ENCODE measurements at regions not wholly inside any gene's neighbourhood (a gene's known extent, or its start where the extent isn't known, plus 50 kb on each side); places are given as distances from the start of the nearest gene placed in this dataset.
"Not testable (repeated sequence)": the region's sequence is repeated elsewhere in the genome, so short reads cannot be mapped to it uniquely, and the experiment has no call there.

- WGBS, 2 donors = 90 to 95% methylated on average over 3 of the region's 3 CpGs
- TF ChIP-seq POLR2A (IDR thresholded peaks at IDR 0.05) = no peak
- TF ChIP-seq, protein P1, sequence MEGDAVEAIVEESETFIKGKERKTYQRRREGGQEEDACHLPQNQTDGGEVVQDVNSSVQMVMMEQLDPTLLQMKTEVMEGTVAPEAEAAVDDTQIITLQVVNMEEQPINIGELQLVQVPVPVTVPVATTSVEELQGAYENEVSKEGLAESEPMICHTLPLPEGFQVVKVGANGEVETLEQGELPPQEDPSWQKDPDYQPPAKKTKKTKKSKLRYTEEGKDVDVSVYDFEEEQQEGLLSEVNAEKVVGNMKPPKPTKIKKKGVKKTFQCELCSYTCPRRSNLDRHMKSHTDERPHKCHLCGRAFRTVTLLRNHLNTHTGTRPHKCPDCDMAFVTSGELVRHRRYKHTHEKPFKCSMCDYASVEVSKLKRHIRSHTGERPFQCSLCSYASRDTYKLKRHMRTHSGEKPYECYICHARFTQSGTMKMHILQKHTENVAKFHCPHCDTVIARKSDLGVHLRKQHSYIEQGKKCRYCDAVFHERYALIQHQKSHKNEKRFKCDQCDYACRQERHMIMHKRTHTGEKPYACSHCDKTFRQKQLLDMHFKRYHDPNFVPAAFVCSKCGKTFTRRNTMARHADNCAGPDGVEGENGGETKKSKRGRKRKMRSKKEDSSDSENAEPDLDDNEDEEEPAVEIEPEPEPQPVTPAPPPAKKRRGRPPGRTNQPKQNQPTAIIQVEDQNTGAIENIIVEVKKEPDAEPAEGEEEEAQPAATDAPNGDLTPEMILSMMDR (IDR thresholded peaks at IDR 0.05) = no peak
- no peak for DNase-seq
- Histone ChIP-seq H3K36me3 (no peaks in the 10 kb centered on the region), H3K27ac (no peak overlapping the region), H3K4me3 (no peak overlapping the region), H3K9me3 (no peaks in the 10 kb centered on the region), H3K4me1 (no peaks in the 10 kb centered on the region), H3K27me3 (no peaks in the 10 kb centered on the region)
- intact Hi-C loops (cut with DNase I) = no loop called here
Measured at GRCh38 chr1:99504287-99504686, 141.6 kb upstream of the PALMD start.

DNA sequence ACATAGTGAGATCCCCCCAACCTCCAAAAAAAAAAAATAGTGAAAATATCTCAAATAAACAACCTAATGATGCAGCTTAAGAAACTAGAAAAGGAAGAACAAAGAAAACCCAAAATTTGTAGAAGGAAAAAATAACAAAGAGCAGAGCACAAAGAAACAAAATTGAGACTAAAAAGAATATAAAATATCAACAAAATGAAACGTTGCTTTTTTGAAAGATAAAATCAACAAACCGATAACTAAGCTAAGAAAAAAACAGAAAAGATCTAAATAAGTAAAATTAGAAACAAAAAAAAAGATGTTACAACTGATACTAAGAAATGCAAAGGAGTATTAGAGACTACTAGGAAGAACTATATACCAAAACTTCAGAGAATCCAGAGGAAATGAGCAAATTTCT is 139.3 kb upstream of the PALMD start:
- Histone ChIP-seq H3K9me3 (no peaks in the 10 kb centered on the region), H3K4me3 (no peak overlapping the region), H3K36me3 (no peaks in the 10 kb centered on the region), H3K4me1 (no peaks in the 10 kb centered on the region), H3K27me3 (no peaks in the 10 kb centered on the region), H3K27ac (no peak overlapping the region)
- intact Hi-C loops (cut with DNase I) = no loop called here
- TF ChIP-seq, protein P1 (IDR thresholded peaks at IDR 0.05) = no peak
- no peak for TF ChIP-seq POLR2A (IDR thresholded peaks at IDR 0.05)
- 59 to 68% methylated on average over 2 of the region's 2 CpGs for WGBS, 2 donors
- no peak for DNase-seq

GRCh38 chr1:99507446-99507845 is 138.5 kb upstream of the PALMD start:
- intact Hi-C loops (cut with DNase I); H3K27ac ChIP-seq; H3K36me3 ChIP-seq; DNase-seq; H3K9me3 ChIP-seq; H3K27me3 ChIP-seq; H3K4me1 ChIP-seq; H3K4me3 ChIP-seq: not testable (repeated sequence)
- 91 to 100% methylated on average over 6 to 11 of the region's 12 CpGs for WGBS, 2 donors

- DNase-seq = no peak
- intact Hi-C loops (cut with DNase I) = no loop called here
- Histone ChIP-seq H3K27me3 (no peaks in the 10 kb centered on the region), H3K36me3 (no peaks in the 10 kb centered on the region), H3K27ac (no peak overlapping the region), H3K4me1 (no peaks in the 10 kb centered on the region), H3K9me3 (no peaks in the 10 kb centered on the region), H3K4me3 (no peak overlapping the region)
- WGBS, 2 donors = no CpG with 5 or more reads among the region's 38 CpGs
- no peak for TF ChIP-seq POLR2A (IDR thresholded peaks at IDR 0.05)
- TF ChIP-seq, protein P1 (IDR thresholded peaks at IDR 0.05) = no peak
Measured at GRCh38 chr1:99507906-99508732, 137.8 kb upstream of the PALMD start.

- H3K4me1 ChIP-seq; H3K9me3 ChIP-seq; H3K27ac ChIP-seq; H3K4me3 ChIP-seq; DNase-seq; intact Hi-C loops (cut with DNase I); H3K27me3 ChIP-seq; H3K36me3 ChIP-seq: not testable (repeated sequence)
- 69 to 74% methylated on average over 3 to 7 of the region's 24 CpGs for WGBS, 2 donors
Measured at GRCh38 chr1:99508733-99509445, 137.0 kb upstream of the PALMD start.

- H3K9me3 ChIP-seq; DNase-seq; H3K4me1 ChIP-seq; H3K27ac ChIP-seq; H3K4me3 ChIP-seq; H3K27me3 ChIP-seq; intact Hi-C loops (cut with DNase I); H3K36me3 ChIP-seq: not testable (repeated sequence)
- WGBS, 2 donors = 72 to 77% methylated on average over 8 of the region's 8 CpGs
Measured at GRCh38 chr1:99514823-99515552, 130.9 kb upstream of the PALMD start.
